Islet of Langerhans (tissue), 1 donor: ENCODE measurements at regions not wholly inside any gene's neighbourhood (a gene's known extent, or its start where the extent isn't known, plus 50 kb on each side); places are given as distances from the start of the nearest gene placed in this dataset.

Experiments used
- FAIRE-seq: peaks from one replicate; lab custom pipeline; 2011; peaks lifted over from hg19 to GRCh38; lab: Jason Lieb, UNC

DNA sequence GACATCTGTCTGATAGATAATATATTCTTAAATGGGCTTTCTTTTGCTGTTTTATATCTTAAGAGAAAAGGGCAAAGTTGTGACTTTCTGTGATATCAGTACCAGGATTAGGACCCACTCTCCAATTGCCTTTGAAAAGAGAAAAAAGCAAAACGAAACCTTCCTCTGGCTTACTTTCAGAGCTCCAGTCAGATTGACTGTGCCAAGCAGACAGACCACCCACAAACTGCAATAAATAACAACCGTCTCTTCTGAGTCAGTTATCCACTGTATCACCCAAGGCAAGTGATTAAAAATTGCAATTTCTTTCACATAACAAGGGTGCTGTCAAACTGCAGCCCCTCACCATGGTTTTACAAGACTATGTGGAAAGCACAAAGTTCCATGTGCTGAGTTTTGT is 230.5 kb upstream of the SETBP1 start:
- FAIRE-seq = no peak

DNA sequence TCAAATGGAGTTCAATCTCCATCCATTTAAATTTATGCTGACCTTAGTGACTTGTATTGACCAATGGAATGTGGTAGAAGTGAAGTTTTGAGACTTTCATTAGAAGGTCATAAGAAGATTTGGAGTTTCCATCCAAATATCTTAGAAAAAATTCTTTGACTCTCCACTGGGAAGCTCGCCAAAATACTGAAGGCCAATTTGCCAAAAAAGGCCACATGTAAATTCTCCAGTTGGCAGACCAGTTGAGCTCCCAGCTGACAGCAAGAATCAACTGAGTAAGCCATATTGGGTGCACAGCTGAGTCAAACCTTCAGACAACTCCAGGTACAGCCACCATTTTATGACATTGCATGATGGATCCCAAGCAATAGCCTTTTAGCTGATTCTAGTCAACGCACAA is 228.3 kb upstream of the SETBP1 start:
- no peak for FAIRE-seq

DNA sequence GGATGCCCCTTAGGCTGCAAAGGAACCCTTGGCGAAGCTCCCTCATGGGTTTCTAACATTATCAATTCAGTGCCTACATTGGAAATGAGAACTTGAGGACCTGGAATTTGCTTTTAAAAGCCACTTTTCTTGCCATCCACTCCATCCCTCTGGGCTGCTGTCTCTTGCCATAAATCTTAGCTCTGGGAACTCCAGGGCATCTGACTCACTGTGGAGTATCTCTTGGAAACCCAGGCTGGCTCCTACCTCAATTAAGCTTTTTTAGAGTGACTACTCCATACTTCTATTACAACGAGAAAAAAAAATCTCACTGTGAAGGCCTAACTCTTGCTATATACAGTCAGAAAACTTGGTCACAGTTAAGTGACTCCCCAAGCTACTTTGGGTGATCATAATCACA is 227.2 kb upstream of the SETBP1 start:
- FAIRE-seq = no peak

DNA sequence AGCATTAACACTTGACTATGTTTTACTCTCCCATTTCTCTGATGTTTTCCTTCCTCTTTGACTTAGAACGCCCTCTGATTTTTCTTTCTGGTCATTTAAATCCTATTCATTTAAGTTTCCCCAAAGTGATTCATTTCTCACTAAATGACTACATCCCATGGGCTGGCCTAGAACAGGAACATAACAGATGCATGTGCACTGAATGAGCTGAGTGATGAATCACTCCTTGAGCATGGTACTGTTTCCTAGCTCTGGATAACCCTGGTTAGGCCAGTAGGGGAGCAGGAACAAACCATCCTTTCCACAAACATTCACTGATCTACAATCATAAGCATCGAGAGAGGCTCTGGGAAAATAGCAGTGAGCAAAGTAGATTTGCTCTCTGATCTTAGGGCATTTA is 221.9 kb upstream of the SETBP1 start:
- no peak for FAIRE-seq

DNA sequence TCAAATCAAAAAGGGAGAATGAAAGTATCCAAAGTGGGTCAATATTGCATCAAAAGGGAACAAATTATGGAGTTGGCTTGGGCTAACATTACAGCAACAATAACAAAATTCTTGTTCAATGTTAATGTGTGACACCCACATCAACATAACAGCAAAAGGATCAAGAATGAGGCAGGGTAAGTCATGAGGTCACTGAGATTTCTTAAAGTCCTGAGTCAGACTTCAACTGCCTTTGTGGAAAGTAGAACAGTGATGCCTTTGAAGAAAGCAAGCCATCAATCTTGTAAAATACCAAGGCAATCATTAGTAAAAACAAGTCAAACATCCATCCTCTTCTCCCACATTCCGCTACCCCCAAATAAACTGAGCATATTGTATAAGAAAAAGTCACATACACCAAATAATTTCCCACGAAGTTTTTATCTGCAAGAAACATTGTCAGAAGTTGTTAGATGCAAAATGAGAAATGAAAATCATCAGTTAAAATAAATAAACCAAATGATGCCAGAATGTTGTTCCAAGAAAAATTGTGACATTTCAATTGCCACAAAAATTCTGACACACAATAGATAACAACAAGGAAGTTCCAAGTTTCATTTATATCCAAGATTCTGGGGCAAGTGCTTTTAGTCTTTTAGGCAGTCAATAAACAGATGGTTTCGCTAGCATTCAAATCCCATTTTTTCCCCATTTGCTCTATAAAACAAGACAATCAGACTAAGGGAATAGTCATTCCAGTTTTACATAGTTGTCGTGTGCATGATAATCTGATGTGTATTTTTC is 216.1 kb upstream of the SETBP1 start:
- no peak for FAIRE-seq

DNA sequence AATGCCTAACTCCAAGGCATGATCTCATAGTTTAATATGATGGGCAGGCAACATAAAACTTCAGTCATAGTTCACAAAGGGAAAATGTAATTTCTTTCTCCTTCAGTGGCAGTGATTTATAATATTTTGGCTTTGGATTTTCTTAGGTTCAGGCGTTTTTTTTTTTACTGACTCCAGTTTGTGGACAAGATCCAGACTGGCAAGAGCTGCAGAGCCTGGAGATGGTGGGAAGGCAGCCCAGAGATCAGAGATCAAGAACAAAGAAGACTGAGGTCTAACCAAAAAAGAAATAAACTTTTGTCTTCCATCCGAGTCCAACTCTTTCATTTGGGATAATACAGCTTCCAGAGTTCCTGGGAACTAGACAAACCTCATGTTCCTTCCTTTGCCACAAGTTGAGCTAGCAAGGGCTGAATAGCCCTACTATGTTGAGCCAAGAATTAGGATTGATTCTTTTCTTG is 215.3 kb upstream of the SETBP1 start:
- FAIRE-seq = no peak

DNA sequence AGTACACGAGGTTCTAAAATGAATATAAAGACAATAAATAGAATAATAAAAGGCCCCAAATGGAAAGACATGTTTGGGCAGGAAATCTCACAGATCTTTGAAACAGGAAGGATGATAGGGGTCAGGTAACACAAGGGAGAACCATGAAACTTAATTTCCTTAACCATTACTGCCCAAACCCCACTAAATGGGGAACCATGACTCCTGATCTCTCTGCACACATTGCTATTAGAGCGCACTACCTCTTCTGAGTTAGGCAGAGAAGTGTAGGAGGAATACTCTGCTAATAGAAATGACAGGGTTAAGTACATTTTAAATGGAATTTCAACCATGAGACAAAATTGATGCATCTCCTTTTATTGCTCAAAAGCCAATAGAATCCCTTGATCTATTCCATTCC is 213.7 kb upstream of the SETBP1 start:
- FAIRE-seq = no peak

DNA sequence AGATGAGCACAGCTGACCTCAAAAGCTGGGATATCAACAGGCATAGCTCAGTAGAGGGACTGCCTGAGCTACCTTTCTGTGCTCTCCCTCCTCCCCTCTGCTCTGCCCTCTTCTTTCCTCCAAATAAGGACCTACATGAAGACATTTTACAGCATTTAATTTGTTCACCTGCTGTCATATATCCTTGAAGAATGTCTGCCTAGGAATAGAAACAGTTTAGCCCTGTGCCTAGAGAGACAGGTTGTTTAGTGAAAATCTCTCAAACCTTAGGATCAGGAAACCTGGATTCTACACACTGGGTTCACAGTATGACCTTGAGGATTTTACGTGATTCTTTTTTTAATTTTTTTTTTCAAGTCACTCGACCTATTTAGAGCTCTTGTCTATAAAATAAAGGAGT is 213.0 kb upstream of the SETBP1 start:
- no peak for FAIRE-seq

DNA sequence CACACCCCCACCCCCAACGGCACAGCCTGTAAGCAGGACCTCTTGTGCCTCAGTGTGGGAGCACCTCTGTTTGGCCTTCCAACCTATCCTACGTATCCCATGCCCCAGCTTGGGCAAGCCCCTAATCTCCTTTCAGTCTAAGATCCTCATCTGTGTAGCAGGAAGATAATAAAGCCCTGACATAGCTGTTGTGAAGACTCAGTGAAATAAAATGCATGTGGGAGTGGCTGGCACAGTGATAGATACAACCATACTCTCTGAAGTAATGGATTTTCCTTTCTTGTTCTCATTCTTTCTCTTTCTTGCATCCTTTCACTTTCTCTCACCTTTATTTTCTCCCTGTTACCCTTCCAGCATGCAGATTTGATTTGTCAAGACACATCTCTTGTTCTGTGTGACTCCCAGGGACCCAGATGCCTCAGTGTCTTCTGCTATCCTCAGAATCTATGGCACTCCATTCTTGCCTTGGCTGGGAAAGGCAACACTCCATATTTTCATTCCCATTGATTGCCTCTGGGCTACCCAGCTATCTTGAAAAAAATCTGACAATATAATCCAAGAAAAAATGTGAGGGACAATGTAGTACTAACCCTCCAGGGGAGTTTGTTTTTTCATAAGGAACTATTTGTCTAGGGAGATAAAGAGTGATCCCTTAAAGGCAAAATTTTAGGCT is 207.2 kb upstream of the SETBP1 start:
- FAIRE-seq = no peak

DNA sequence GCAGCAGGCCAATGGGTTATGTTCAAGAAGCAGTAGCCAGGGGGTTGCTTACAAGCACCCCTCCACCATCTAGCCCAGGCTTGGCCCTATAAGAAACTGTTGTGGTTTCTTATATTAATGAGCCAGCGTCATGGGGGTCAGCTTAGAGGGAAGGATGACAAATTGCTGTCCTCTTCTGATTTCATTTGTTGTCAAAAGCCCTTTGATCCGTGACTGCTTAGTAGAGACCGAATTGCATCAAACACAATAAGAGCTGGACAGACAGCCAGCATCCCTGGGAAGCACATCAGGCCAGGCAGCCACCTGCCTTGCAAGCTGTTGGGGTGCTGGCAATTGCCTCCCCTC is 206.6 kb upstream of the SETBP1 start:
- no peak for FAIRE-seq

DNA sequence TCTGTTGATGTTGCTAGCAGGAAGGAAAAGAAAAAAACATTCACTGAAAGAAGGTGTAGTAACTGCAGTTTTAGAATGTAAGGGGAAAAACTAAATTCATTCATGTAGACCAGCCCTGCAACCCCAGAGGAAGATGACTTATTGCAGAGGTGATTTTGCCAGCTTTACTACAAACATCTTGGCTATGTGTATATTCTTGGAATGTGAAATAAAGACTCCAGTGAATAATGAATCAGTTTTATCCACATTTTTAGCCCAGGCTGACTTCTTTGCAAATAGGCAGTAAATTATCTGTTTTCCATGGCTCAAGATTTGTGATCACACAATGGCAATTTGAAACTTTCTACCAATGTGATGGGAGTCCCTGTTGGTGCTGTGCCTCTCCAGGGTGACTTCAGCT is 206.1 kb upstream of the SETBP1 start:
- no peak for FAIRE-seq

DNA sequence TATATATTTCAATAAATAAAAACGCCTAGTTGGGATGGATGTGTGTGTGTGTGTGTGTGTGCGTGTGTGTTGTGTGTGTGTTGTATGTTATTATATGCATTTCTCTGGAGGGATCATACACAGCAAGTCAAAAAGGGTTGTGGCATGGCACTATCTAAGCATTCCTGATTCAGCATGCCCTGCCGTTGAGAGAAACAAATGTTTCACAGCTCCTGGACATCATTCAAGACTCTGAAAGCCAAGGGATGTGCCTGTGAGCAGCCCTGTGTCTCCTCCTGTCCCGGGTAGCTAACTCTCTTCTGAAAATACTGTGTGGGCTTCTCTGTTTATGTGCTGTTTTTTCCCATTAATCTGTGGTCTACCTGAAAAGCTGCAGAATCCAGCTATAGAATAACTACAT is 197.9 kb upstream of the SETBP1 start:
- no peak for FAIRE-seq

DNA sequence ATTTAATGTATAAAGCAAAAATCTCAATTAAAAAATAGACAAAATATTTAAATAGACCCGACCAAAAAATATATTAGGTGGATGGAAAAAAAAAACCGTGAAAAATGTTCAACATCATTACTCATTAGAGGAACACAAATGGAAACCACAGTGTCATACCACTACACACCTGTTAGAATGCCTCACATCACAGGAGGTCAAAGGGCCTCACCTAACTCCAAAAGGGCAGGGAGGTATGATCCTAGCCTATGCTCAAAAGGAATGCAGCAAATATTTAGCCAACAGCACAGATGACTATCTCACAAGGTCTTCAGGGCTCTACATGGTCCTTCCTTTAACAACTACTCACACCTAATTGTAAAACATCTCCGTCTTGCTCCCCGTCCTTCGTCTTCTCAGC is 185.5 kb upstream of the SETBP1 start:
- no peak for FAIRE-seq

DNA sequence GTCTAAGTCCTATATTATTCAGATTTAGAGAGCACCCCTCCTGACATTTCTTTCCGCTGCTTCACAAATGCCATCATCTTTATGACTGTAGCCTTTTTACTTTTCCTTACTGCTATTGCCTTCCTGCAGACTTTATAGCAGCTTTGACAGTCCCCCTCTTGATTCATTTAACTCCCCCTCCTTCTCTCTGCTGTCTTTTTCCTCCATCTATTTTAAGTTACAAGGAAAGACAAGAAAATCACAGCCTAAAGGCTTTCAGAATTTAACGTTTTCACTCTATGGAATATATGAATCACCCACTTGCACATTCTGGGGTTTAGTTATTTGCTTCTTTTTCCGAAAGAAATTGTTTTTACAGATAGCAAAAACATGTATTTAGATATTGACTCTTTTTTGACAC is 183.4 kb upstream of the SETBP1 start:
- FAIRE-seq = no peak

DNA sequence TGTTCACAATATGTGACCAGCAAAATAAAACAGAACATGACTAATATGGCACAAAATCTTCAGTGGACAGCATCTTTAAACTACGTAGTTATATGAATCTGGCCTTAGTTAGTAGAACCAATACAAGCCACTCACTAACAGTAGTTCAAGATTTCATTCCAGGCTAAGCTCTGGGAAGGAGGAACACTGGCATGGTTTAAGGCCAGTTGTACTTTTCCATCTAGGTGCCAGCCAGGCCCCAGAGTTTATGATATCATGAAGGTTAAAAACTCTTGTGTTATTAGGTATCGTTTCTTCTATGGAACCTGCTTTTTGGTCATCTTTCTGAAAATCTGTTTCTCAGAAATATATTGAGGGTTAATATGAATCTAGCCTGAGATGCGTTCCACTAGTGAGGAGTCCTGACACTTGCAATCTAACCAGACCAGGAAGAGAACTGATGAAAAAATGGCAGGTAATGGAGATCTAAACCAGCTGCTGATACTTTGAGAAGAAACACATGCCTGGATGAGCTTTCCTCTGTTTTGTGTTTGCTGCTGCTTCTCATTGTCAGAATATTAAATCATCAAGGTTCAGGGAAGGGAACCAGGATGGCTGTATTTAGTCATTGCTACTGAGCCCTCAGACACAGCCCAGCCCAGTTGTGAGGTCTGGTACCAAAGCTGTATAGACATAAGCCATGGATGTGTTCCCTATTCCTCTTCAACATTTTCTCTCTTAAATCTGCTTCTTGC is 182.8 kb upstream of the SETBP1 start:
- no peak for FAIRE-seq

DNA sequence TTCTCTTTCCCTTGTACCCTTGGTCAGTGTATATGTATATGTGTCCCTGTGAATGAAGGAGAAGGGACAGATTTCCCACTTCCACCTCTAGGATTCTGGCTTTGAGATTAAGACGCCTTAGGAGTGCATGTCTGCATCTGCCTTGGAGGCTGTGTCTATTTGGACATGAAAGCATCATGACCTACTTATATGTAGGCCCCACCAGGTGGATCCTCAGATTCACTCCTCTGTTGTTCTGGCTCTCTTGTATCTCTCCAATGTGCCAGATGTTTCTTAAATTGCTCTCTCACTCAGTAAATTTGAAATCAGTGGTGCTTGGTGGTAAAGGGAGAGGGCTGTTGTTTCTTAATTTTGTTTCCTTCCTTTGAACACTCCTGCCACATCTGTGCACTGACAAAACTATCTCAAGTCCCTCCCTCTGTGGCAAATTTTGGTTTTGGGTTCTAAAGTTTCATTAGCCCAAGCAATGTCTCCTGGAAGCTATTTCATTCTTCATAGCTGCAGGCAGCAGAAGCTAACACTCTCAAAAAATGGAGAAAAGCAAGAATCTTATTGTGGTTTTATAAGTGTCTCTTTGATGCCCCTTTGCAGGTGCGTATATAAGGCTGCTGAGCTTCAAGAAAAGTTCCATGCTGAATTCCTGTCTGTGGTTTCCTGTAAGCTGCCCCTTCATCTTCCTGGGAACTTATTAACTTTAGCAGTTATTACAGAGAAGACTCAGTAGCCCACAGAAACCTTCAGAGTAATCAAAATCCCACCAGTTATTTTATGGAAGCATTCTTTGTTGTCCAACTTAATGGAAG is 179.7 kb upstream of the SETBP1 start:
- no peak for FAIRE-seq

DNA sequence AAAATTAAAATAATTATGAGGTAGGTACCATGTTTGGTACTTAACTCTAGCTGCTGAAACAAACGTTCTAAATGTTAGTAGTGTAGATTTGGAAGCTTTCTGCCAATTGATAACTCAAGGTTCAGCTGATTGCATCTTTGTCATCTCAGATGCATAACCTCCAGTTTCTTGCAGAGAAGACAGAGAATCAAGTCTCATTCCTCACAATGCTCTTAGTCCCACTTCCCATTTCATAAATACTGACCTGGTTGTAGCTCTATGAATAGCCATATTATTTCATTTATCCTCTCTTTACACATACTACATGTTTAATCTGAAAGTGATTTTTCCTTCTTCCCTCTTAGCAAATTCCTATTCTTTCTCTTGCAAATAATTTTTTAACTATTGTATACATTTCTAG is 178.5 kb upstream of the SETBP1 start:
- no peak for FAIRE-seq

DNA sequence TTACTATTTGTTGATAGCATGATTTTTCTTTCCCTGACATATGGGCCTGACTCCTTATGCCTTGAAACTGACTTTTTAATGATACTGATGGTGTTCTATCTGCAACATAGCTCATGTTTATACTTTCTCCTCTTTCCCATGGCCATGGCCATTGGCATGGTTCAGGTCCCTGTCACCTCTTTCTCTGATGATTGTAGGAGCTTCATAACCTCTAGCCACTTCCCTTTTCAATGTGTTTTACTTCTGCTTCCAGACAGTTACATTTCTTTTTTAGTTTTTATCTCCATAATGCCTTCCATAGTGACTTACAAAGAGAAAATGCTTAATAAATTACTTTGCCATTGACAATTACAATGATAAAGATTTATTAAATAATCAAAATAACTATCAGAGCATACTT is 177.9 kb upstream of the SETBP1 start:
- no peak for FAIRE-seq

DNA sequence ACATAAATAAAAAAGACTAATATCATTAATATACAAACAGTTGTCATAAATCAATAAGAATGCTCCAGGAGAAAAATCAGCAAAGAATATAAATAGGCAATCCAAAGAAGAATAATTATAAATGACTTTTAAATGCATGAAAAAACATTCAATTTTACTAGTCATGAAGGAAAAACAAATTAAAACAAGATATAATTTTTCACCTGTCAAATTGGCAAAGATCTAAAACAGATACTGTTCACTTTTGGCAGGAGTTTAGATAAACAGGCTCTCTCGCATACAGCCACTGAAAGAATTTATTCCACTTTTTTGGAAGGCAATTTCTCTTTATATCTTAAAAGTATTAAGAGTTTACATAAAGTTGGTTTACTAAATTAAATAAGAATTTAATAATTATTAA is 176.8 kb upstream of the SETBP1 start:
- FAIRE-seq = peak; percentile 13

DNA sequence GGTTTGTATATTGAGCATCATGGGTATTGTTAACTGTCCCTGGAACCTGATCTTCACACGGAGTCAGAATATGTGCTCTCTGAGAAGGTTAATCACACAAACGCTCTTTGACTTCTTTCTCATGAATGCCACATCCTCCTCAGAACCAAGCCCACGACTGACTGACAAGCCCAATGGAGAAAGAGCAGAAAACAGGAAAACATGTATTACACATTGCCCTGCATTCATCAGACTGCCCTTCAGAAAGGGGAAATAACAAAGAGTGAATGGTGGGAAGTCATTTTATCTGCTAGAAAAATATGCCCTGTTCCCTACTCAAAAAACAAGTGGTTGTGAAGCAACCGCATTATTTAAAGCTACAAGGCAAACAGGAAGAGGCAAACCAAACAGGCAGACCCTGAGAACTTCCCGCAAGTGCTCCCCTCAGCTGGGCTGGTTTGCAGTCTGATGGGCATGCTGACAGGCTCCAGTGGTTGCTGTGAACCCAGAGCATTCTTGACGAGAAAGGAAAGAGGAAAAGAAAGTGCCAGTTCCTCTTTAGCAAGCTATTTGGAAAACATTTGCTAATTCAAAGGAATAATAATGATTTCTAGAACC is 172.9 kb upstream of the SETBP1 start:
- no peak for FAIRE-seq

DNA sequence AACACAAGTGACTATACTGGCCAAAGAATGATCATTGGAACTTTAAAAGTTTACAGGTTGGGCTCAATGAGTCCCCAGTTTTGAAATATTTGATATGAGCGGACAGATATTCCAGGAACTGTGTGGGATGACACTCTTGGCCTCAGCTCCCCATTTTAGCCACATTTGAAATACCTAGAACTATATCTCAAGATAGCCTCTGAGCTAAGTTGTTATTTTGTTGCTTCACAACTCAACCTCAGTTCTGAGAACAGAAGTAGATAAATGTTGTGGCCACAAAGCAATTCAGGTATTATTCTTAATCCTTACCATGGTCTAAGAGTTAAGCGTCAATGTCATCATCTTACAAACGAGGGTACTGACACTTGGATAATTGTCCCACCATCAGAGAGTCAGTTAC is 172.2 kb upstream of the SETBP1 start:
- FAIRE-seq = no peak

DNA sequence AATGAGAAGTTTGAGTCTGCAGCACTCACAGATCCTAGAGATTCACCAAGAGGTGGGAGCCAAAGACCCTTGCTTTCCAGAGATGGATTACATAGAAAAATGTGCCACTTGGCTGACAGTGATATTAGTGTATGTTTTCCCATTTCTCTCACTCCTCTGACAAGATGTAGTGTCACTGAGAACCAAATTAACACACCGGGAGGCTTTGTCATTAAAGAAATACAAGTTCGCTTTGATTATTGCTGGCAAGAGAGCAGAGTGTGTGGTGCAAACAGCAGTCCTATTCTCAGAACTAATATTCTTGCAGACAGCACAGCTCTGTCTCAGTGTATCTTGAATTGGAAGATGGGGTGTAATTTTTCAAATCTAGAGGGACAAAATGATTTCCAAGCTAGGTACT is 171.6 kb upstream of the SETBP1 start:
- FAIRE-seq = no peak
